GM18520 (cell line): ENCODE measurements at regions not wholly inside any gene's neighbourhood (a gene's known extent, or its start where the extent isn't known, plus 50 kb on each side); places are given as distances from the start of the nearest gene placed in this dataset.

Source experiments
- ATAC-seq: cut with Tn5 transposase; IDR thresholded peaks from one replicate; pipeline ENCODE4 v1.9.1; 2021; ENCODE audit not compliant: unreplicated experiment

DNA sequence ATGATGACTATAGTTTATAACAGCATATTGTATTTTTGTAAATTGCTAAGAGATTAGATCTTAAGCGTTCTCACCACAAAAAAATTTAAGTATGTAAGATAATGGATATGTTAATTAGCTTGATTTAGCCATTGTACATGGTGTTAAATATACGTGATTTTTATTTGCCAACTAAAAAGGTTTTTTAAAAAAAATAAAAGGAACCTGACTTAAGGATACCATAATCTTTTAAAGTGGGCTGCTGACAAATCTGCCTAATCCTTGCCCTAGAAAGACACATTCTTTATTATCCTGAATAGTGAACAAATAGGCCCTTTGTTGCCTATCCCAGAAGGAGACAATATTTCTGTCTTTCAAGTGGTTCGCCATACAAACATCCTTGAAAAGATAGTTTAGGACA lies 94.6 kb upstream of the FAM47C start:
- no peak for ATAC-seq

DNA sequence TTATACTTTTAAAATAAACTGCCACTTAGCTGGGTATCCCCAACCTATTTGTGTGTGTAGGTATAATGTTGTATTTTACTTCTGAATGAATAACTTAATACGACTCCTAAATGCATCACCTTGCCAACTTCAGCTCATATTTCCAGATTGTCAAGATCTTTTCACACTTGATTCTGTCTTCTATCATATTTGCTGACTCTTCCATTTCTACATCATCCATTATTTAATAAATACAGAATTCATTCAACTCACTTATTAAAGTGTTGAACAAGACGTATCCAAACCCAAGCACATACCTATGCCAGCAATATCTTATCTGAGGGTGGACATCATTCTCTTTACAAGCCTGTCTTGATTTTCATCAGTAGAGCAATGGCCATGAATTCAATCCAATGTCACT lies 91.2 kb upstream of the FAM47C start:
- no peak for ATAC-seq

GRCh38 chrX:36927712-36928111 lies 80.5 kb upstream of the FAM47C start:
- no peak for ATAC-seq

DNA sequence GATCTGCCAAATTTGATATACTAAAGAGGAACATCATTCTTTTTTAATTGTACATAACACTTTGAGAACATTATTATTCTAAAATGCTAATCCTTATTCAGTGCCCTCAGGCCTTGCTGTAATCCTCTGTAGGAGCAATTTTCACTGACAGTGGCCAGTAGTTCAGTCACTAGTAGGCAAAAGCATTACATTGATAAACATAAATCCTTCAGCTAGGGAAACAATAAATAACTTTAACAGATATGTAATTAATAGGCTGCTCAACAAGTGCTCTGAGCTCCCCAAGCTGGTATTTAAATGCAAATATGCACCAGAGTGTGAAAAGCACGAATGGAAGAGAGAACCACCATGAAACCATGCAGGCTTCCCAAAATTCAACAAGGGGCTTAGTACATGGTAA lies 77.7 kb upstream of the FAM47C start:
- no peak for ATAC-seq

- no peak for ATAC-seq
These were observed 61.0 kb upstream of the FAM47C start for GRCh38 chrX:36947214-36947613.

- ATAC-seq = no peak
These were observed 57.5 kb upstream of the FAM47C start for GRCh38 chrX:36950495-36951253.

GRCh38 chrX:36957425-36958328 lies 50.5 kb upstream of the FAM47C start:
- no peak for ATAC-seq
